SK-N-SH treated with all-trans-retinoic acid at 6 μM for 48 hours (cell line): ENCODE measurements at regions not wholly inside any gene's neighbourhood (a gene's known extent, or its start where the extent isn't known, plus 50 kb on each side); places are given as distances from the start of the nearest gene placed in this dataset.

Experiments used
- ATAC-seq: fragments of 200-7000 bp; cut with Tn5 transposase; 3 replicates; pipeline ENCODE4 v1.9.1; 2020; ENCODE audit warnings: mild to moderate bottlenecking, moderate library complexity
- GLIS3 ChIP-seq: fragments of 250-450 bp; sonication (Bioruptor Pico); IDR thresholded peaks from 2 replicates; pipeline ENCODE4 v1.5.0; 2020; ENCODE audit warnings: mild to moderate bottlenecking, moderate library complexity
- ISL1 ChIP-seq: fragments of 250-450 bp; sonication (Bioruptor Pico); IDR thresholded peaks from 2 replicates; pipeline ENCODE4 v2.1.2; 2022; ENCODE audit warnings: mild to moderate bottlenecking, moderate library complexity
- OSR1 ChIP-seq: fragments of 250-450 bp; sonication (Bioruptor Pico); IDR thresholded peaks from 2 replicates; pipeline ENCODE4 v1.8.0; 2022; ENCODE audit warnings: moderate library complexity, mild to moderate bottlenecking, inconsistent platforms
- PPARA ChIP-seq: fragments of 250-450 bp; sonication (Bioruptor Pico); IDR thresholded peaks from 2 replicates; pipeline ENCODE4 v1.5.0; 2020; ENCODE audit warnings: mild to moderate bottlenecking, borderline replicate concordance
- RARB ChIP-seq: fragments of 250-450 bp; sonication (Bioruptor Pico); IDR thresholded peaks from 2 replicates; pipeline ENCODE4 v1.8.0; 2021; ENCODE audit warnings: mild to moderate bottlenecking, moderate library complexity
- SNAI2 ChIP-seq: fragments of 250-450 bp; sonication (Bioruptor Pico); IDR thresholded peaks from 2 replicates; pipeline ENCODE4 v1.5.0; 2020; ENCODE audit warnings: mild to moderate bottlenecking, moderate library complexity
- TCF4 ChIP-seq: fragments of 250-450 bp; sonication (Bioruptor Pico); IDR thresholded peaks from 2 replicates; pipeline ENCODE4 v1.8.0; 2021; ENCODE audit warnings: mild to moderate bottlenecking, moderate library complexity, borderline replicate concordance
- TOX ChIP-seq: fragments of 250-450 bp; sonication (Bioruptor Pico); IDR thresholded peaks from 2 replicates; pipeline ENCODE4 v1.8.0; 2021; ENCODE audit warnings: mild to moderate bottlenecking, moderate library complexity, borderline replicate concordance
- ZFP3 ChIP-seq: fragments of 250-450 bp; sonication (Bioruptor Pico); IDR thresholded peaks from 2 replicates; pipeline ENCODE4 v1.5.0; 2020; ENCODE audit warnings: mild to moderate bottlenecking, moderate library complexity
- ZFP30 ChIP-seq: fragments of 450-650 bp; formaldehyde crosslinking; IDR thresholded peaks from 2 replicates; pipeline ENCODE4 v1.5.0; 2022; ENCODE audit warnings: mild to moderate bottlenecking, moderate library complexity
- ZNF565 ChIP-seq: fragments of 450-650 bp; formaldehyde crosslinking; conservative IDR thresholded peaks from 2 replicates; pipeline ENCODE4 v1.5.0; 2020; ENCODE audit warnings: low read depth, mild to moderate bottlenecking, moderate library complexity
- ZNF70 ChIP-seq: fragments of 450-650 bp; formaldehyde crosslinking; IDR thresholded peaks from 2 replicates; pipeline ENCODE4 v1.5.0; 2020; ENCODE audit warnings: mild to moderate bottlenecking, moderate library complexity
- ZNF8 ChIP-seq: fragments of 450-650 bp; formaldehyde crosslinking; IDR thresholded peaks from 2 replicates; pipeline ENCODE4 v1.5.0; 2020; ENCODE audit warnings: mild to moderate bottlenecking, moderate library complexity
- TF ChIP-seq, protein P1 (sequence below): fragments of 250-450 bp; sonication (Bioruptor Pico); IDR thresholded peaks from 2 replicates; pipeline ENCODE4 v1.5.1; 2020; ENCODE audit warnings: low read depth, mild to moderate bottlenecking, moderate library complexity
- TF ChIP-seq, protein P2 (sequence below): fragments of 250-450 bp; sonication (Bioruptor Pico); IDR thresholded peaks from 2 replicates; pipeline ENCODE4 v1.5.0; 2020; ENCODE audit warnings: mild to moderate bottlenecking, moderate library complexity
- TF ChIP-seq, protein P3 (sequence below): fragments of 250-450 bp; sonication (Bioruptor Pico); IDR thresholded peaks from 2 replicates; pipeline ENCODE4 v1.8.0; 2020; ENCODE audit warnings: mild to moderate bottlenecking, moderate library complexity, borderline replicate concordance
- TF ChIP-seq, protein P4 (sequence below): fragments of 250-450 bp; sonication (Bioruptor Pico); IDR thresholded peaks from 2 replicates; pipeline ENCODE4 v1.8.0; 2021; ENCODE audit warnings: low read depth, mild to moderate bottlenecking, moderate library complexity, borderline replicate concordance
- TF ChIP-seq, protein P5 (sequence below): fragments of 250-450 bp; sonication (Bioruptor Pico); IDR thresholded peaks from 2 replicates; pipeline ENCODE4 v1.5.1; 2021; ENCODE audit warnings: mild to moderate bottlenecking, moderate library complexity

DNA sequence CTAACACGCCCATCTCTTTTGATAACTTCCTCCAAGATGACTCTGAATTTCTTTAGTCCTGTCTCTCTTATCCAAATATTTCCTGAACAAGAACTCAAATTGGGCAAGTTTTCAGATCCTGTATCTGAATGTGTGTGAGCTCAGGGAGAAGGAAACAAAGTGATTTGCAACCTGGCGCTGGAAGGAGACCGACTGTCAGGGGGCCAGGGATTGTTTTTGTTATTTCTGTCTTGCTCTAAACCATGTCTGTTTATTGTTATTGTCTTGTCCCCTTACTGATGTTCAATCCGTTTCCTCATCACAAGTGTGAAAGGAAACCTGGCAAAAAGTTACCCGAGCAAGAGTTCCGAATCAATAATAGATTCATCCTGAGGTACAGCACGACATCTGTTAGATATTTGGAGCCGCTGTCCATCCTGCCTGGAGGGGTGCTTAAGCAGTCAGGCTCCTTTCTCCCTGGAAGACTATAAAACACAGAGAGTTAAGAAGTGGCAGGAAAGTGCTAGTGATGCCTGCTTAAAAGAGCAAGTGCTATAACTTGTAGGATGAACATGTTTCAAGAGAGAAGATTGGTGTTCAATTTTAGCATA lies 132.5 kb upstream of the OSR1 start:
- no peak for TF ChIP-seq ZNF70
- no peak for TF ChIP-seq ZFP30 (CRISPR knock-in tag)
- no peak for TF ChIP-seq PPARA (CRISPR knock-in tag)
- TF ChIP-seq, all 23 proteins: peak for 0

DNA sequence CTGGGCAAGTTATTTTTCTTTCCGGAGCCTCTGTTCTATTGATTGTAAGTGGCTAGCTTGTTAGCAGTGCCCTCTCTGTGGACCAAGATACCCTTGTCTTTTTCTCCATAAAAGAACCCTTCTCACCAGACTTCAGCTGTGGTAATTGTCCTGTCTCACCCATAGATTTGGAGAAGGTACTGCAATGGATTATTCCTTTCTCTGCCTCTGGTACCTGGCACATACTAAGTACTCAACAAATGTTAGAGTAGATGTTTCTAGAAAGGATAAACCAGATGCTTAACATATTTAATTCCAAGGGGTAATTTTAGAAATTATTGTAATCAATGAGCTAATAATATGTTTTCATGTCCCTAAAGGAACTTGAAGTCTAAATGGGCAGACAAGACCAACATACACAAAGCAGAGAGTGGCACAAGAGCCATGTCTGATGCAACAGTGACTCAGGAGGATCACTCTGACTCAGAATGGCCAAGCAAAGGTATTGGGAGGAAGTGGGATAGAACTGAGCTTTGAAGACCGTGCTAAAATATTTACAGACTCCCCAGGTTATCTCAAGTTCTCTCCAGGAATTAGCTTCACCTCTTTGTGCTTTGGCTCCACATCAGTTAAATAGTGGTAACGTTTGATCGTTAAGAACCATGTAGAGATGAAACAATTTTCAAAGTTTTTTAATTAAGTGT lies 129.7 kb upstream of the OSR1 start:
- TF ChIP-seq ZNF8 (CRISPR knock-in tag) (no peak), PPARA (CRISPR knock-in tag) (no peak), RARB (CRISPR knock-in tag) (no peak), SNAI2 (CRISPR knock-in tag) (no peak), ZFP3 (CRISPR knock-in tag) (no peak), TOX (no peak)
- TF ChIP-seq, protein P1, sequence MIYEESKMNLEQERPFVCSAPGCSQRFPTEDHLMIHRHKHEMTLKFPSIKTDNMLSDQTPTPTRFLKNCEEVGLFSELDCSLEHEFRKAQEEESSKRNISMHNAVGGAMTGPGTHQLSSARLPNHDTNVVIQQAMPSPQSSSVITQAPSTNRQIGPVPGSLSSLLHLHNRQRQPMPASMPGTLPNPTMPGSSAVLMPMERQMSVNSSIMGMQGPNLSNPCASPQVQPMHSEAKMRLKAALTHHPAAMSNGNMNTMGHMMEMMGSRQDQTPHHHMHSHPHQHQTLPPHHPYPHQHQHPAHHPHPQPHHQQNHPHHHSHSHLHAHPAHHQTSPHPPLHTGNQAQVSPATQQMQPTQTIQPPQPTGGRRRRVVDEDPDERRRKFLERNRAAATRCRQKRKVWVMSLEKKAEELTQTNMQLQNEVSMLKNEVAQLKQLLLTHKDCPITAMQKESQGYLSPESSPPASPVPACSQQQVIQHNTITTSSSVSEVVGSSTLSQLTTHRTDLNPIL (CRISPR knock-in tag) = no peak
- TF ChIP-seq, protein P2, sequence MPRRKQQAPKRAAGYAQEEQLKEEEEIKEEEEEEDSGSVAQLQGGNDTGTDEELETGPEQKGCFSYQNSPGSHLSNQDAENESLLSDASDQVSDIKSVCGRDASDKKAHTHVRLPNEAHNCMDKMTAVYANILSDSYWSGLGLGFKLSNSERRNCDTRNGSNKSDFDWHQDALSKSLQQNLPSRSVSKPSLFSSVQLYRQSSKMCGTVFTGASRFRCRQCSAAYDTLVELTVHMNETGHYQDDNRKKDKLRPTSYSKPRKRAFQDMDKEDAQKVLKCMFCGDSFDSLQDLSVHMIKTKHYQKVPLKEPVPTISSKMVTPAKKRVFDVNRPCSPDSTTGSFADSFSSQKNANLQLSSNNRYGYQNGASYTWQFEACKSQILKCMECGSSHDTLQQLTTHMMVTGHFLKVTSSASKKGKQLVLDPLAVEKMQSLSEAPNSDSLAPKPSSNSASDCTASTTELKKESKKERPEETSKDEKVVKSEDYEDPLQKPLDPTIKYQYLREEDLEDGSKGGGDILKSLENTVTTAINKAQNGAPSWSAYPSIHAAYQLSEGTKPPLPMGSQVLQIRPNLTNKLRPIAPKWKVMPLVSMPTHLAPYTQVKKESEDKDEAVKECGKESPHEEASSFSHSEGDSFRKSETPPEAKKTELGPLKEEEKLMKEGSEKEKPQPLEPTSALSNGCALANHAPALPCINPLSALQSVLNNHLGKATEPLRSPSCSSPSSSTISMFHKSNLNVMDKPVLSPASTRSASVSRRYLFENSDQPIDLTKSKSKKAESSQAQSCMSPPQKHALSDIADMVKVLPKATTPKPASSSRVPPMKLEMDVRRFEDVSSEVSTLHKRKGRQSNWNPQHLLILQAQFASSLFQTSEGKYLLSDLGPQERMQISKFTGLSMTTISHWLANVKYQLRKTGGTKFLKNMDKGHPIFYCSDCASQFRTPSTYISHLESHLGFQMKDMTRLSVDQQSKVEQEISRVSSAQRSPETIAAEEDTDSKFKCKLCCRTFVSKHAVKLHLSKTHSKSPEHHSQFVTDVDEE (CRISPR knock-in tag) = no peak
- ATAC-seq = no peak

More for the DNA sequence above, 132.5 kb upstream of the OSR1 start:
- no peak for ATAC-seq

DNA sequence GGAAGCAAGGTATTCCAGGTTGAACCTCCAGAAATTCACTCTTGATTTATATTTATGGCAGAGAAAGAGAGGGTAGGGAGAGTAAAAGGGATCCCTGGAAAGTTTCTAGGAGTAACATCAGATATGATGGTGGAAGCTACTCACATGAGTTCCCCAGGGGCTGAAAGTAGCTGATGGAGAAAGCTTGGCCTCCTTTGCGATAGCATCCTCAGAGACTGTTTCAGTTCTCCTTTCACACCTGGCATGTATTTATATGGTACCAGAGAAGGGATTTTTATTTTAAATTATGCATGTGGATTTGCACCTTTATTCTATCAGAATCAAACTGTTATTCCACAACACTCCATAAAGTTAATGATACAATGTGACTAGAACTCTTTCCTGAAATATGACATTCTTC lies 126.3 kb upstream of the OSR1 start:
- ATAC-seq = no peak
- TF ChIP-seq TCF4 (no peak), RARB (CRISPR knock-in tag) (no peak), OSR1 (CRISPR knock-in tag) (no peak), TOX (no peak), PPARA (CRISPR knock-in tag) (no peak), ZFP30 (CRISPR knock-in tag) (no peak), ZNF565 (CRISPR knock-in tag) (no peak), ISL1 (no peak), ZFP3 (CRISPR knock-in tag) (no peak), GLIS3 (CRISPR knock-in tag) (no peak), ZNF70 (no peak)
- TF ChIP-seq, protein P2 (CRISPR knock-in tag) = no peak
- TF ChIP-seq, protein P3, sequence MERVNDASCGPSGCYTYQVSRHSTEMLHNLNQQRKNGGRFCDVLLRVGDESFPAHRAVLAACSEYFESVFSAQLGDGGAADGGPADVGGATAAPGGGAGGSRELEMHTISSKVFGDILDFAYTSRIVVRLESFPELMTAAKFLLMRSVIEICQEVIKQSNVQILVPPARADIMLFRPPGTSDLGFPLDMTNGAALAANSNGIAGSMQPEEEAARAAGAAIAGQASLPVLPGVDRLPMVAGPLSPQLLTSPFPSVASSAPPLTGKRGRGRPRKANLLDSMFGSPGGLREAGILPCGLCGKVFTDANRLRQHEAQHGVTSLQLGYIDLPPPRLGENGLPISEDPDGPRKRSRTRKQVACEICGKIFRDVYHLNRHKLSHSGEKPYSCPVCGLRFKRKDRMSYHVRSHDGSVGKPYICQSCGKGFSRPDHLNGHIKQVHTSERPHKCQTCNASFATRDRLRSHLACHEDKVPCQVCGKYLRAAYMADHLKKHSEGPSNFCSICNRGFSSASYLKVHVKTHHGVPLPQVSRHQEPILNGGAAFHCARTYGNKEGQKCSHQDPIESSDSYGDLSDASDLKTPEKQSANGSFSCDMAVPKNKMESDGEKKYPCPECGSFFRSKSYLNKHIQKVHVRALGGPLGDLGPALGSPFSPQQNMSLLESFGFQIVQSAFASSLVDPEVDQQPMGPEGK (CRISPR knock-in tag) = no peak
- TF ChIP-seq, protein P4, sequence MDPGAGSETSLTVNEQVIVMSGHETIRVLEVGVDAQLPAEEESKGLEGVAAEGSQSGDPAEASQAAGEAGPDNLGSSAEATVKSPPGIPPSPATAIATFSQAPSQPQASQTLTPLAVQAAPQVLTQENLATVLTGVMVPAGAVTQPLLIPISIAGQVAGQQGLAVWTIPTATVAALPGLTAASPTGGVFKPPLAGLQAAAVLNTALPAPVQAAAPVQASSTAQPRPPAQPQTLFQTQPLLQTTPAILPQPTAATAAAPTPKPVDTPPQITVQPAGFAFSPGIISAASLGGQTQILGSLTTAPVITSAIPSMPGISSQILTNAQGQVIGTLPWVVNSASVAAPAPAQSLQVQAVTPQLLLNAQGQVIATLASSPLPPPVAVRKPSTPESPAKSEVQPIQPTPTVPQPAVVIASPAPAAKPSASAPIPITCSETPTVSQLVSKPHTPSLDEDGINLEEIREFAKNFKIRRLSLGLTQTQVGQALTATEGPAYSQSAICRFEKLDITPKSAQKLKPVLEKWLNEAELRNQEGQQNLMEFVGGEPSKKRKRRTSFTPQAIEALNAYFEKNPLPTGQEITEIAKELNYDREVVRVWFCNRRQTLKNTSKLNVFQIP (CRISPR knock-in tag) = no peak
- TF ChIP-seq, protein P5, sequence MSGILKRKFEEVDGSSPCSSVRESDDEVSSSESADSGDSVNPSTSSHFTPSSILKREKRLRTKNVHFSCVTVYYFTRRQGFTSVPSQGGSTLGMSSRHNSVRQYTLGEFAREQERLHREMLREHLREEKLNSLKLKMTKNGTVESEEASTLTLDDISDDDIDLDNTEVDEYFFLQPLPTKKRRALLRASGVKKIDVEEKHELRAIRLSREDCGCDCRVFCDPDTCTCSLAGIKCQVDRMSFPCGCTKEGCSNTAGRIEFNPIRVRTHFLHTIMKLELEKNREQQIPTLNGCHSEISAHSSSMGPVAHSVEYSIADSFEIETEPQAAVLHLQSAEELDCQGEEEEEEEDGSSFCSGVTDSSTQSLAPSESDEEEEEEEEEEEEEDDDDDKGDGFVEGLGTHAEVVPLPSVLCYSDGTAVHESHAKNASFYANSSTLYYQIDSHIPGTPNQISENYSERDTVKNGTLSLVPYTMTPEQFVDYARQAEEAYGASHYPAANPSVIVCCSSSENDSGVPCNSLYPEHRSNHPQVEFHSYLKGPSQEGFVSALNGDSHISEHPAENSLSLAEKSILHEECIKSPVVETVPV = no peak
- TF ChIP-seq, all 23 proteins: peak for 0
